Endodermal cell (in vitro differentiated cells): ENCODE measurements at regions not wholly inside any gene's neighbourhood (a gene's known extent, or its start where the extent isn't known, plus 50 kb on each side); places are given as distances from the start of the nearest gene placed in this dataset.

Source experiments
- DNase-seq: peaks from one replicate; pipeline ENCODE4 v3.0.0-alpha.2; 2017
- H3K27ac ChIP-seq: 2 replicates; pipeline ENCODE4 v1.5.1; 2013; ENCODE audit warnings: mild to moderate bottlenecking, low read depth, low read length, moderate library complexity
- H3K27me3 ChIP-seq: 2 replicates; pipeline ENCODE4 v1.6.1; 2013; ENCODE audit warnings: mild to moderate bottlenecking, low read length, moderate library complexity; ENCODE audit not compliant: insufficient read depth, control insufficient read depth, poor library complexity, severe bottlenecking
- H3K36me3 ChIP-seq: 2 replicates; pipeline ENCODE4 v1.7.0; 2013; ENCODE audit warnings: mild to moderate bottlenecking, low read length, moderate library complexity; ENCODE audit not compliant: control insufficient read depth, insufficient read depth
- H3K4me1 ChIP-seq: one replicate; pipeline ENCODE4 v1.7.0; 2013; ENCODE audit warnings: low read length; ENCODE audit not compliant: control insufficient read depth, insufficient read depth
- H3K4me3 ChIP-seq: 2 replicates; pipeline ENCODE4 v1.5.1; 2013; ENCODE audit warnings: mild to moderate bottlenecking, low read length, moderate library complexity
- H3K9ac ChIP-seq: 2 replicates; pipeline ENCODE4 v1.6.1; 2013; ENCODE audit warnings: mild to moderate bottlenecking, low read length, moderate library complexity; ENCODE audit not compliant: poor library complexity, severe bottlenecking; ENCODE audit errors: extremely low read depth
- H3K9me3 ChIP-seq: 2 replicates; pipeline ENCODE4 v1.6.1; 2013; ENCODE audit warnings: mild to moderate bottlenecking, low read length, moderate library complexity; ENCODE audit not compliant: control insufficient read depth
- H3K27ac Mint-ChIP-seq: 2 replicates; pipeline ENCODE4 v1.8.0; 2020; ENCODE audit warnings: mixed read lengths
- H3K27me3 Mint-ChIP-seq: 2 replicates; pipeline ENCODE4 v1.8.0; 2021; ENCODE audit warnings: mild to moderate bottlenecking, mixed read lengths; ENCODE audit not compliant: insufficient read depth
- H3K36me3 Mint-ChIP-seq: 2 replicates; pipeline ENCODE4 v1.8.0; 2020; ENCODE audit warnings: low read depth, mixed read lengths
- H3K4me1 Mint-ChIP-seq: 2 replicates; pipeline ENCODE4 v1.8.0; 2020; ENCODE audit warnings: mixed read lengths
- H3K4me3 Mint-ChIP-seq: 2 replicates; pipeline ENCODE4 v1.8.0; 2020; ENCODE audit warnings: mild to moderate bottlenecking, moderate library complexity, mixed read lengths
- H3K9me3 Mint-ChIP-seq: 2 replicates; pipeline ENCODE4 v1.8.0; 2020; ENCODE audit warnings: mild to moderate bottlenecking, mixed read lengths
- CTCF ChIP-seq: fragments of 200-600 bp; sonication (generic); conservative IDR thresholded peaks from 2 replicates; pipeline ENCODE4 v1.5.0; 2021; ENCODE audit warnings: antibody characterized with exemption, mild to moderate bottlenecking
- WGBS, 2 experiments: methylation state at CpG; one replicate each; pipeline versions ENCODE4 v1.1.5 to v1.1.7; 2013; ENCODE audit warnings: missing lambda C conversion rate in 2 of 2, mixed read lengths in 1 of 2; ENCODE audit not compliant: insufficient coverage in 1 of 2, insufficient read length in 1 of 2; 5-methylcytosine and 5-hydroxymethylcytosine counted together

GRCh38 chr6:121810158-121811032, 374.9 kb downstream of the GJA1 start:
- TF ChIP-seq CTCF: no peak
- Histone ChIP-seq H3K27ac (no peak overlapping the region), H3K36me3 (no peaks in the 10 kb centered on the region), H3K9me3 (peaks cover 17% of the 10 kb centered on the region), H3K27me3 (no peaks in the 10 kb centered on the region), H3K9ac (no peak overlapping the region), H3K4me3 (no peak overlapping the region), H3K4me1 (peaks cover 5% of the 10 kb centered on the region)
- H3K27ac Mint-ChIP-seq: no peak overlapping the region
- peaks cover 25% of the 10 kb centered on the region for H3K4me1 Mint-ChIP-seq
- H3K27me3 Mint-ChIP-seq: no peaks in the 10 kb centered on the region
- no peak for DNase-seq
- no peak overlapping the region for H3K4me3 Mint-ChIP-seq
- H3K9me3 Mint-ChIP-seq: peaks cover 14% of the 10 kb centered on the region
- WGBS, 2 experiments: 97 to 100% methylated on average over 6 of the region's 7 CpGs
- peaks cover 10% of the 10 kb centered on the region for H3K36me3 Mint-ChIP-seq

DNA sequence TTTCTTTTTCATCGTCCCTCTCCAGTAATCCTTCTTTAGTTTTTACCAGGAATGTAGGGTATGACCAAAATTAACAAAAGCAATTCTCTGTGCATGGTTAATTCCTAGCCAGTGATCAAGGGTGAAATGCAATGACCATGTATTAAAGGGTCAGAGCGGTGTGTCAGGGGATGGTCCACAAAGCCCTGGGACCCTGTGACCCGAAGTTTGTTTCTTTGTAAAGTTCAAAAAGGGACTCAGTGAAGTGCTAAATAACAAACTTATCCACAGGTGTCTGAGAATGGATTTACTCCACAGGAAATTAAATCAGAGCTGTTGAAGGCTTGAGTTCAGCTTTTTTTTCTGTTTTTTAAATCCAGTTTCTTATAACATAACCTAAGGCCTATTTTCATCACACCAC, 375.7 kb downstream of the GJA1 start:
- peaks cover 14% of the 10 kb centered on the region for H3K9me3 Mint-ChIP-seq
- H3K27me3 Mint-ChIP-seq: no peaks in the 10 kb centered on the region
- H3K4me3 Mint-ChIP-seq: no peak overlapping the region
- Histone ChIP-seq H3K36me3 (no peaks in the 10 kb centered on the region), H3K4me3 (no peak overlapping the region), H3K9me3 (peaks cover 17% of the 10 kb centered on the region), H3K4me1 (peaks cover 5% of the 10 kb centered on the region), H3K27ac (no peak overlapping the region), H3K9ac (no peak overlapping the region), H3K27me3 (no peaks in the 10 kb centered on the region)
- no peak for DNase-seq
- peaks cover 10% of the 10 kb centered on the region for H3K36me3 Mint-ChIP-seq
- TF ChIP-seq CTCF: no peak
- H3K27ac Mint-ChIP-seq: peak overlapping the region; percentile 30
- peaks cover 24% of the 10 kb centered on the region for H3K4me1 Mint-ChIP-seq
- WGBS, 2 experiments: 80 to 85% methylated on average over 2 to 3 of the region's 3 CpGs

DNA sequence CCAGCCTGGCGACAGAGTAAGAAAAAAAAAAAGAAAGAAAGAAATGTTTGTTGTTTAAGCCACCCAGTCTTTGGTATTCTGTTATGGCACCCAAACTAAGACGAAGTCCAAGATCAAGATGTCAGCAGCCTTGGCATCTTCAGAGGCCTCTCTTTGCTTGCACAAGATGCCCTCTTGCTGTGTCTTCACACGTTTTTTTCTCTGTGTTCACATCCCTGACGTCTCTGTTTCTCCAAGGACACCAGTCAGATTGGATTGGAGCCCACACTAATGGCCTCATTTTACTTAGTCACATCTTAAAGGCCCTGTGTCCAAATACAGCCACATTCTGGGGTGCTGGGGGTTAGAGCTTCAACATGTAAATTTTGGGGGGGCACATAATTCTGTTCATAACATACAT, 380.9 kb downstream of the GJA1 start:
- no peak overlapping the region for H3K4me3 Mint-ChIP-seq
- H3K4me1 ChIP-seq: peaks cover 5% of the 10 kb centered on the region
- 81 to 88% methylated on average over 3 to 4 of the region's 4 CpGs for WGBS, 2 experiments

More for the DNA sequence above, 380.9 kb downstream of the GJA1 start:
- no peak overlapping the region for H3K27ac ChIP-seq
- Mint-ChIP-seq H3K27ac (no peak overlapping the region), H3K27me3 (no peaks in the 10 kb centered on the region), H3K9me3 (peaks cover 24% of the 10 kb centered on the region), H3K4me1 (peaks cover 19% of the 10 kb centered on the region), H3K36me3 (peaks cover 20% of the 10 kb centered on the region)
- H3K9ac ChIP-seq: no peak overlapping the region
- no peak for TF ChIP-seq CTCF
- H3K36me3 ChIP-seq: peaks cover 9% of the 10 kb centered on the region
- no peaks in the 10 kb centered on the region for H3K27me3 ChIP-seq
- H3K4me3 ChIP-seq: no peak overlapping the region
- H3K9me3 ChIP-seq: peaks cover 38% of the 10 kb centered on the region
- DNase-seq: no peak
